PC-3 (cell line): ENCODE measurements at regions not wholly inside any gene's neighbourhood (a gene's known extent, or its start where the extent isn't known, plus 50 kb on each side); places are given as distances from the start of the nearest gene placed in this dataset.

Experiments
- ATAC-seq: fragments of 200-7000 bp; cut with Tn5 transposase; 2 replicates; pipeline ENCODE4 v1.9.1; 2020; ENCODE audit warnings: mild to moderate bottlenecking, moderate library complexity
- BruUV-seq: library from RNA; stranded (reverse); fragments of 400-500 nt; replicated peaks from 2 replicates; lab custom pipeline; 2021; lab: Mats Ljungman, UMichigan
- CTCF ChIA-PET: fragments of 300-600 bp; sonication (Branson Sonifier 250); formaldehyde crosslinking; loops from one replicate; lab custom pipeline; 2022; ENCODE audit warnings: antibody characterized with exemption; lab: Charles Lee
- POLR2A ChIA-PET: fragments of 300-600 bp; sonication (Branson Sonifier 250); formaldehyde crosslinking; loops from one replicate; lab custom pipeline; 2022; ENCODE audit warnings: antibody characterized with exemption; ENCODE audit not compliant: unreplicated experiment; lab: Charles Lee
- DNase-seq: peaks from one replicate; pipeline ENCODE4 v3.0.0-alpha.2; 2015
- H2AFZ ChIP-seq: fragments of 300-600 bp; sonication (generic); 2 replicates; pipeline ENCODE4 v1.6.0; 2016; ENCODE audit warnings: antibody characterized with exemption, low read length
- H3F3A ChIP-seq: fragments of 300-600 bp; sonication (generic); one replicate; pipeline ENCODE4 v1.6.0; 2017; ENCODE audit warnings: antibody characterized with exemption, low read length, control low read depth, mild to moderate bottlenecking; ENCODE audit not compliant: unreplicated experiment
- H3K27ac ChIP-seq: fragments of 300-600 bp; sonication (generic); 2 replicates; pipeline ENCODE4 v1.5.1; 2016; ENCODE audit warnings: mild to moderate bottlenecking, low read length
- H3K27me3 ChIP-seq: fragments of 300-600 bp; sonication (generic); 2 replicates; pipeline ENCODE4 v1.6.1; 2016; ENCODE audit warnings: low read length, mixed read lengths
- H3K36me3 ChIP-seq: fragments of 300-600 bp; sonication (generic); 2 replicates; pipeline ENCODE4 v1.6.1; 2016; ENCODE audit warnings: low read depth, mixed run types, low read length, mixed read lengths
- H3K4me1 ChIP-seq: fragments of 300-600 bp; sonication (generic); 2 replicates; pipeline ENCODE4 v1.5.1; 2016; ENCODE audit warnings: low read length; ENCODE audit not compliant: insufficient read depth
- H3K4me2 ChIP-seq: fragments of 300-600 bp; sonication (generic); 2 replicates; pipeline ENCODE4 v1.6.0; 2016; ENCODE audit warnings: low read length
- H3K4me3 ChIP-seq: fragments of 300-600 bp; sonication (generic); 2 replicates; pipeline ENCODE4 v1.5.1; 2016; ENCODE audit warnings: mild to moderate bottlenecking, low read length, mixed read lengths
- H3K79me2 ChIP-seq: fragments of 300-600 bp; sonication (generic); 2 replicates; pipeline ENCODE4 v1.6.1; 2017; ENCODE audit warnings: low read length, mixed read lengths
- H3K9ac ChIP-seq: fragments of 300-600 bp; sonication (generic); 2 replicates; pipeline ENCODE4 v1.6.0; 2016; ENCODE audit warnings: mild to moderate bottlenecking, low read length
- H3K9me2 ChIP-seq: fragments of 300-600 bp; sonication (generic); replicated peaks from 2 replicates; pipeline ENCODE4 v1.6.1; 2016; ENCODE audit warnings: mixed run types, low read length, mixed read lengths
- H3K9me3 ChIP-seq: fragments of 300-600 bp; sonication (generic); 2 replicates; pipeline ENCODE4 v1.6.1; 2016; ENCODE audit warnings: low read length, mixed read lengths
- H4K20me1 ChIP-seq: fragments of 300-600 bp; sonication (generic); 2 replicates; pipeline ENCODE4 v1.6.1; 2016; ENCODE audit warnings: low read length, mixed read lengths
- CTCF ChIP-seq: fragments of 300-600 bp; sonication (generic); conservative IDR thresholded peaks from 2 replicates; pipeline ENCODE4 v1.5.1; 2017; ENCODE audit warnings: antibody characterized with exemption, low read depth, mild to moderate bottlenecking, low read length
- EZH2 ChIP-seq: fragments of 300-600 bp; sonication (generic); IDR thresholded peaks from one replicate; pipeline ENCODE4 v1.6.1; 2017; ENCODE audit warnings: antibody characterized with exemption, mild to moderate bottlenecking, low read length; ENCODE audit not compliant: unreplicated experiment
- EZH2phosphoT487 ChIP-seq: fragments of 300-600 bp; sonication (generic); IDR thresholded peaks from 2 replicates; pipeline ENCODE4 v1.6.1; 2018; ENCODE audit warnings: mild to moderate bottlenecking, antibody characterized with exemption, low read length, borderline replicate concordance
- intact Hi-C: fragments of 100-400 bp; cut with micrococcal nuclease; formaldehyde crosslinking; loops from 2 replicates; pipeline ENCODE4 v1.9.0; 2023

- no peaks in the 10 kb centered on the region for H3K9me2 ChIP-seq
- no peak overlapping the region for H3K4me3 ChIP-seq
- H3K27ac ChIP-seq: no peak overlapping the region
- H3K4me1 ChIP-seq: peaks cover 6% of the 10 kb centered on the region
- ChIA-PET POLR2A (no interaction called here), CTCF (no interaction called here)
- H4K20me1 ChIP-seq: no peaks in the 10 kb centered on the region
- no peak overlapping the region for H3K9ac ChIP-seq
- no peaks in the 10 kb centered on the region for H3K79me2 ChIP-seq
- no TSS peak for BruUV-seq
- peaks cover 18% of the 10 kb centered on the region; the same call in 1 of the 2 replicates for H3K27me3 ChIP-seq
- H3K9me3 ChIP-seq: no peaks in the 10 kb centered on the region
- intact Hi-C loops: no loop called here
- no peaks in the 10 kb centered on the region for H3K36me3 ChIP-seq
- no peak for DNase-seq
- H2AFZ ChIP-seq: no peak overlapping the region
- H3F3A ChIP-seq: no peaks in the 10 kb centered on the region
- H3K4me2 ChIP-seq: no peak overlapping the region
- no peak for ATAC-seq
- TF ChIP-seq CTCF: no peak
- no peak for TF ChIP-seq EZH2
- no peak for TF ChIP-seq EZH2phosphoT487
Observed at GRCh38 chr6:24006254-24006653, 119.8 kb upstream of the NRSN1 start.

- Histone ChIP-seq H3K36me3 (no peaks in the 10 kb centered on the region), H3K27me3 (peaks cover 33% of the 10 kb centered on the region; the same call in 1 of the 2 replicates), H3K9ac (no peak overlapping the region), H3K4me3 (no peak overlapping the region), H2AFZ (no peak overlapping the region), H3K9me2 (no peaks in the 10 kb centered on the region), H3K4me2 (no peak overlapping the region), H3K9me3 (no peaks in the 10 kb centered on the region), H3K4me1 (no peaks in the 10 kb centered on the region), H3K79me2 (no peaks in the 10 kb centered on the region), H3F3A (no peaks in the 10 kb centered on the region), H3K27ac (no peak overlapping the region), H4K20me1 (no peaks in the 10 kb centered on the region)
- DNase-seq (no peak), ATAC-seq (no peak)
- CTCF ChIA-PET: no interaction called here
- POLR2A ChIA-PET: no interaction called here
- no peak for TF ChIP-seq EZH2phosphoT487
- no peak for TF ChIP-seq CTCF
- TF ChIP-seq EZH2: no peak
- intact Hi-C loops: no loop called here
- no TSS peak for BruUV-seq
Observed at GRCh38 chr6:24009319-24009718, 116.7 kb upstream of the NRSN1 start.

- Histone ChIP-seq H3K27me3 (peaks cover 35% of the 10 kb centered on the region; the same call in 1 of the 2 replicates), H3K9me2 (no peaks in the 10 kb centered on the region), H2AFZ (no peak overlapping the region), H3K4me2 (no peak overlapping the region), H3K4me1 (no peaks in the 10 kb centered on the region), H4K20me1 (no peaks in the 10 kb centered on the region), H3K27ac (no peak overlapping the region), H3K36me3 (no peaks in the 10 kb centered on the region), H3K79me2 (no peaks in the 10 kb centered on the region), H3F3A (no peaks in the 10 kb centered on the region), H3K9me3 (no peaks in the 10 kb centered on the region), H3K4me3 (no peak overlapping the region), H3K9ac (no peak overlapping the region)
- no peak for TF ChIP-seq EZH2
- no peak for TF ChIP-seq CTCF
- TF ChIP-seq EZH2phosphoT487: no peak
- no peak for DNase-seq
- ChIA-PET POLR2A (interaction anchor here (0.6 kb wide), 1 partner anchor 1116 kb away, joined by 3 read pairs; no protein-coding TSS in a partner anchor), CTCF (no interaction called here)
- ATAC-seq: no peak
- intact Hi-C loops: no loop called here
- no TSS peak for BruUV-seq
Observed at GRCh38 chr6:24010133-24010532, 115.9 kb upstream of the NRSN1 start.
